ENCODE measurements at regions not wholly inside any gene's neighbourhood (a gene's known extent, or its start where the extent isn't known, plus 50 kb on each side); places are given as distances from the start of the nearest gene placed in this dataset.

DNA sequence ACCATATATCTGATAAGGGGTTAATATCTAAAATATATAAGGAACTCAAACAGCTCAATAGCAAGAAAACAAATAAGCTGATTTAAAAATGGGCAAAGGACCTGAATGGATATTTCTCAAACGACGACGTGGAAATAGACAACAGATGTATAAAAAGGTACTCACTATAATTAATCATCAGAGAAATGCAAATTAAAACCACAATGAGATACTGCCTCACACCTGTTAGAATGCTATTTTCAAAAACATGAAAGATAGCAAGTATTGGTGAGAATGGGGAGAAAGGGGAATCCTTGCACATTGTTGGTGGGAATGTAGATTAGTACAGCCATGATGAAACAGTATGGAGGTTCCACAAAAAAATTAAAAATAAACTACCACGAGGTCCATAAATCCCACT lies 163.2 kb downstream of the DKK1 start:
- TF ChIP-seq POLR2AphosphoS5 (IDR thresholded peaks at IDR 0.05; ENCODE audit: insufficient read depth, low read depth, low read length) (no peak), JUN (IDR thresholded peaks at IDR 0.05; ENCODE audit: borderline replicate concordance, insufficient read depth, insufficient read length, low read depth) (no peak), EZH2 (IDR thresholded peaks at IDR 0.05; ENCODE audit: borderline replicate concordance, low read depth, low read length, severe bottlenecking) (no peak), FOS (IDR thresholded peaks at IDR 0.05; ENCODE audit: borderline replicate concordance, insufficient read depth, low read length) (no peak), MYC (IDR thresholded peaks at IDR 0.05; ENCODE audit: low read depth, low read length) (no peak), CTCF (IDR thresholded peaks at IDR 0.05; ENCODE audit: extremely low read depth in 1 of 2, insufficient read depth in 1 of 2, low read depth in 1 of 2, low read length in 2 of 2) (no peak), POLR2A (IDR thresholded peaks at IDR 0.05; ENCODE audit: low read depth, low read length) (no peak), GATA2 (IDR thresholded peaks at IDR 0.05; ENCODE audit: insufficient read depth, insufficient read length, low read depth, low read length) (no peak)
- TF ChIP-seq, protein P1, sequence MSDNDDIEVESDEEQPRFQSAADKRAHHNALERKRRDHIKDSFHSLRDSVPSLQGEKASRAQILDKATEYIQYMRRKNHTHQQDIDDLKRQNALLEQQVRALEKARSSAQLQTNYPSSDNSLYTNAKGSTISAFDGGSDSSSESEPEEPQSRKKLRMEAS (IDR thresholded peaks at IDR 0.05; ENCODE audit: insufficient read depth, insufficient read length) = no peak
- no TSS peak for BruUV-seq (replicated peaks)
- Histone ChIP-seq H3K27me3 (ENCODE audit: control insufficient read depth in 2 of 2, insufficient read depth in 2 of 2, low read length in 2 of 2) (no peaks in the 10 kb centered on the region), H3K4me2 (ENCODE audit: insufficient read depth, low read length) (no peak overlapping the region), H3K4me3 (replicated peaks in 1 of 3; ENCODE audit: insufficient read depth in 1 of 3, low read depth in 1 of 3, low read length in 3 of 3) (no peak overlapping the region), H2AFZ (ENCODE audit: low read depth, low read length) (no peak overlapping the region), H3K27ac (ENCODE audit: insufficient read depth, low read depth, low read length) (no peak overlapping the region), H3K4me1 (ENCODE audit: control insufficient read depth, extremely low read depth, insufficient read depth, low read length) (peaks cover 17% of the 10 kb centered on the region), H3K9me3 (replicated peaks; ENCODE audit: control insufficient read depth, insufficient read depth, low read length) (no peaks in the 10 kb centered on the region), H3K36me3 (ENCODE audit: control insufficient read depth in 2 of 2, extremely low read depth in 1 of 2, insufficient read depth in 2 of 2, low read length in 2 of 2) (no peaks in the 10 kb centered on the region), H3K9me1 (replicated peaks; ENCODE audit: control insufficient read depth, extremely low read depth, insufficient read depth, low read length) (no peaks in the 10 kb centered on the region), H4K20me1 (replicated peaks; ENCODE audit: control insufficient read depth, extremely low read depth, insufficient read depth, low read length) (no peaks in the 10 kb centered on the region), H3K79me2 (ENCODE audit: control insufficient read depth, insufficient read depth, low read length) (no peaks in the 10 kb centered on the region), H3K9ac (replicated peaks; ENCODE audit: extremely low read depth, insufficient read depth, low read length) (no peak overlapping the region)
- ChIA-PET CTCF (no interaction called here), POLR2A (no interaction called here)
- dilution Hi-C loops (cut with MboI; ENCODE audit: extremely low pct_ligation_motif_present, low sequenced_read_pairs) = no loop called here
- DNase-seq (ENCODE audit: low read depth, low spot score) = no peak
- intact Hi-C loops (cut with micrococcal nuclease) = no loop called here
- no peak for FAIRE-seq
